NOMO-1 (cell line): ENCODE measurements at regions not wholly inside any gene's neighbourhood (a gene's known extent, or its start where the extent isn't known, plus 50 kb on each side); places are given as distances from the start of the nearest gene placed in this dataset.
"Not testable (repeated sequence)": the region's sequence is repeated elsewhere in the genome, so short reads cannot be mapped to it uniquely, and the experiment has no call there.

Experiments used
- DNase-seq, 2 experiments: peaks; one replicate each; lab custom pipeline; 2025; ENCODE audit not compliant: unreplicated experiment in 2 of 2; lab: John Stamatoyannopoulos, UW

DNA sequence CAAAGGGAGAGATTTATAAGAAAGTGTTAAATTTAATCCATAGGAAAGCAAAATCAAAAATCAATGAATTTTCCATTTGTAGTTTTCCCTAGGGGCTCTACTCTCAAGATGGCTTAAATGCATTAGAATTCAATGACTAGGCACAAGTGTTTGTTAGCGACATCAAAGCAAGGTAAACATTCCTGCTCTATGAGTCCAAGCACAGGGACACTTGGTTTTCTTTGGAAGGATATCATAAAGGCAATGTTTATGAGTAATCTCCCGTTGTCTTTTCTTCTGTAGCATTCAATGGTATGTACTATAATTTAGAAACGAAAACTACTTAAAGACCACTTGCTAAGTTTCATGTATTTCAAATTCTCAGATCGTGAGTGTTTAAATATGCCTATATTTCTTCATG is 54.8 kb upstream of the ZNF717 start:
- DNase-seq, result not testable (repeated sequence)

GRCh38 chr3:75850301-75851008 is 65.1 kb upstream of the ZNF717 start:
- not testable (repeated sequence) for DNase-seq

DNA sequence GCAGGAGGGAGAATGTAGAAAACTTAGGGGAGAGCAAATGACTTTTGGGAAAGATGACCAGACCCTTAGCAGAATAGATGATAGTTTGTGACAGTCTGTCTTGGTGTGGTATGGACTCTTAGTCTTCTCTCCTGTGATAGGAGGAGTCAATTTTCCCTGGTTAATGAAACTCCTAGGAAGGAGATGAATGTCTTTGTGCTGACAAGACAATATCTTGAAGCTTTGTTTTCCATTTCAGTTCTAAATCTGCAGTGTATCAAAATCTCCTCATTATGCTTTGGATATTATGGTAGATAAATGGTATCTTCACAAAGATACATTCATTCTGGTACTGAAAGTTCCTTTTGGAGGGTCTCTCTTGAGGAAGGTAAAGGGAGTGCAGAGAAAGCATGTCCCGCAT is 77.8 kb upstream of the ZNF717 start:
- no peak for DNase-seq

- DNase-seq, result no peak
These were observed 78.5 kb upstream of the ZNF717 start for GRCh38 chr3:75863878-75864277.

GRCh38 chr3:75883719-75884118 is 98.4 kb upstream of the ZNF717 start:
- DNase-seq, result not testable (repeated sequence)

- DNase-seq, result no peak
These were observed 101.7 kb upstream of the ZNF717 start for GRCh38 chr3:75886971-75887526.

DNA sequence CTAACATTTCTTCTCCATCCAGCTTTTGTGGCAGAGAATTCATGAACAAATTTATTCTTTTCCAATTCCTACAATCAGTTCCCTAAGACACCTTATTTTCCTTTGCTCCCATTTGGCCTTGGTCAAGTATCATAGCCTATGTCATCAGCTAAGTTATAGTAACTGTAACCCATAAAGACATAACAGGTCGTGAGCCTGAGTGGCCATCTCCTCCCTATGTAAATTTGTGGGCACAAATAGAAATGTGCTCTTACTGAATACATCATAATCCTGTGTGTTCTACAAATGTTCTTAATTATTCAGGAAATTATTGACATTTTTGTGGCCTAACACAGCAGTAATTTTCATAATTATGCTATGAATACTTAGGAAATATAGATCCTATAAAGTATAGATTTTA is 108.9 kb upstream of the ZNF717 start:
- no peak for DNase-seq

DNA sequence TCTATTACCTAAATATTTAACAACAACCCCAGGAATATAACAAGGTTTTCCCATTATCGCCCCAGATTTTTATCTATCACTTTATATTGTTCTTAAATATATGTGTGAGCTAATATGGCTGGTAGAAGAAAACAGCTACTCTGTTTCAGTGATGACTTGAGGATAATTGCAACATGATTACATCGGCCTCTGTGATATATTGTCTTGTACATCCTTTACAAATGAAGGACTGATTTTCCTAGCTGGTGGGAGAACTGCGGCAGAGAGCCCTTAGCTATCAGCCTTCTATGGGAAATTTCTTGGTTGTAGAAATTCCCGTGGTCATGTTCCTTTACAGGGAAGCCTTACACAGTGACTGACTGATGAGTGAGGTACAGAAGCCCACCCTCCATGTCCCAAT is 110.9 kb upstream of the ZNF717 start:
- DNase-seq, result no peak

- not testable (repeated sequence) for DNase-seq
These were observed 116.1 kb upstream of the ZNF717 start for GRCh38 chr3:75901446-75901845.

DNA sequence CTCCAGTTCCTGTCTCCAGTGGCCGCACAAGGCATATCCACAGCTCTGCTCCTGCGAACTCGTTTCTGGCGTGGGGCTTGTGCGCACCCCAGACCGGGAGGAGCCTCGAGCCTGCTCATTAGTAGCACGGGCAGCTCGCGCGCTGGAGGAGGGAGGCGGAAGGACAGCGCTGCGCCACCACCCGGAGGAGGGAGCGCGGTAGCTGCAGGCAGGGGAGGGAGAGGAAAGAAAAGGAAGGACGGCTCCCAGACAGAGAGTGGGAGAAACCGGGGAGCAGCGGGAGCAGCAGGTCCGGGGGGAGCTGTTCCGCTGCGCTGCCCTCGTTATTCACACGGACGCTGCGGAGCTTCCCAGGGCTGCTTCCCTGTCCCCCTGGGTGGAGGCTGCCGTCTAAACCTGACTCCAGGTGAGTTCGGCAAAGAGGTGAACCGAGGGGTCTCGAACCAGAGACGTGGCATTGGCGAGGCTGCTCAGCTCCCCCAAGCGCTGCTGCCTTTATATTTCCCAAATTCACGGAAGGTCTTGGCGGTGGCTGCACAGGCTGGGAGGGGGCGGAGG is 121.3 kb upstream of the ZNF717 start:
- DNase-seq, result no peak

DNA sequence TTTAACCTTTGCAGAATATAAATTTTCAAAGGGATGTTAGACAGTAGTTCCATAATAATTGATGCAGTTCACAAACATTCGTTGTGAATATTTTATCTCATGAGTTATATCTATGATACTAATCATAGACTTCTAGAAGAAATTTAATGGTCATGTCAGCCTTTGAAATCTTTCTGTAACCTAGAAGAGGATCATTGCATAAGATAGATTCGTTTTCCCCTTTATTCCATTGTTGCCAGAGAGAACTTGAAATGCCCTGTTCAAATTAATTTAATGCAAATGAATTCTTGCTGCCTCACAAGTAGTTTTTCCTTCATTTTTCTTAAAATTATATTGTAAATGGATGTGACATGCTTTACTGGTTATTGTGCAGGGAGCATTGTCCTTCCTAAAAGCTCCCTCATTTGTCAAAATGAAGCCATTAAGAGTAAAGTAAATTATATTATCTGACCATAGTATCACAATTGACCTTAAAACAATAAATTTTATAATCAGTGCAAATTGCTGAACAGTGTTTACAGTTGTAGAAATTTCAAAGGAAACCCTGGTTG is 128.5 kb upstream of the ZNF717 start:
- DNase-seq, result no peak

DNA sequence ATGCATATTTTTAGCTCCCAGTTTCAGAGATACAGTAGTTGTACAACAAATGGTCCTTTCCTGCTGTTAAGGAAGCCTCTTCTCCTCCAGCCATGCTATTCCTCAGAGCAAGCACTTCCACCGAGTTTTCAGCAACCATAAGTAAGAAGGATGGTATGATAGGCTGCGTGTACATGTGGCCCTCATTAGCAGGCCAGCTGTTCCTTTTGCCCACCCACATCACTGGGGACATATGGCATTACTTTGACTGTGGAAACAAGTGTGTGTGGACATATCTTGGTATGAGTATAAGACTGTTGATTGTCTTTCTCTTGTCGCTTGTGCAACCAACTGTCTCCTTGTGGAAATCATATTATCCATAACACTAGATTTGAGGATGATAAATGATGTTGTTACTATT is 129.4 kb upstream of the ZNF717 start:
- DNase-seq, result not testable (repeated sequence)

- no peak for DNase-seq
These were observed 153.6 kb upstream of the ZNF717 start for GRCh38 chr3:75938921-75939320.

DNA sequence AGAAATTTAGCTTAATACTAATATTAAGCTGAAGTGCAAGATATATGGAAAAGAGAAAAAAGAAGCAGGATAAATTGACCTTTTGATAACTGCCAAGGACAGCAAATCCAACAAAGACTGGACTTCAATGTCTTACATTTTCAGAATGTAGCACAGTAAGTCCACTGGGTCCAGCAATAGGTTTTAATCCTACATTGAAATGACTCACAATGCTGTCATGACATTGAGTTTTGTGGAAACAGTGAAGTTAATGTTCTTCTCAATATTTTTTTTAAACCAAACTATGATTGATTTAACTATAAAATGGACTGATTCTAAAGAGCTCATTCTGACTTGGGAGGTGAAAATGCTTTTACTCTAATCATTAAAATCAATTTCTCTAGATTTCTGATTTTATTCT is 166.6 kb upstream of the ZNF717 start:
- DNase-seq, result no peak

DNA sequence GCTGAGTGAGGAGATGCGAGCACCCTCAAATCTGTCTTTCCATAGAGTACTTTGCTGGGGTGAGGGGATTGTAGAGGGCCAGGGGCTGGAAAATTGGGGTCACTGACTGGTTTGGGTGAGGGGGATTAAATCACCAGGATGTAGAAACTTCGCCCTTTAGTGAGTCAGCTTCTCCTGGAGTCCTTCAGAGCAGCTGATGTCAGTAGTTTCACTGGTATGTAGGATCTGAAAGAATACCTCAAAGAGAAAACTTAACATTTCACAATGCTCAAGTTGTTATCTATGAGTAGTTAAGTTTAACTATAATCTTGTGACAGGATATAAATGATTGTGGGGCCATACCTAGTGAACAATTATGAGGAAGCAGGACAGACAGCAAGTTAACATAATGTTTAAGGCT is 174.7 kb upstream of the ZNF717 start:
- not testable (repeated sequence) for DNase-seq

DNA sequence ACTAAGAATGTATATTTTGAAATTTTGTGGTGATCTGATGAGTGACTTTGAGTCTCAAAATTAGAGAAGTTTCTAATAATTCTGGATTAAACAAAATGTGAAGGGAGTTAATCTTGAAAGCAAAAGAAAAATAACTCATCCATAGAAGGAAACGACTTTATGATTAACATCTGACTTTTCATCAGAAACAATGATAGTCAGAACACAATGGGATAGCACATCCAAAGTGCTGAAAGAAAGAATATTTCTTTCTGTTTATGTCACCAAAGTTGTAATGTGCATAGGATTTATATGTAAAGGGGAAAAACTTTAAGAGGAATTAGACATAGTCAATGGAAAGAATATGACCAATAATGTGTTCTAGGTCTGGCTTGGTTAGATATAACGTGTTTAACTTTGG is 176.7 kb upstream of the ZNF717 start:
- DNase-seq, result not testable (repeated sequence)

DNA sequence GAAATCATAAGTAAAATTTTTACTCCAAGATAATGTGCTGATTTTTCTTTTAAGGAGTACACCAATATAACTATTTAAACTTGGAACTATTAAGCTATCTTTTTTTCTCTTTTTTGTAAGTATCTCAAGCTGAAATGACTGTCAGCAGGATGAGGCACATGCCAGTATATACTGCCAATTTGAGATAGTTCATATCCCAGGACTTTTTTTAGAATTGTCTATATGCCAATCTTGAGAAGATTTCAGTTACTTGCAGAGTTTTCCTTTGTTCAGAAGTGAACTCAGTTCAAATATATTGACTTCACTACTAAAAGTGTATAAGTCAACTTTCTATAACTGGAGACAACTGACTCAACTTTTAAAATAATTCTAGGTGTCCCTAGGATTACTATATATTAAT is 181.7 kb upstream of the ZNF717 start:
- DNase-seq, result no peak

DNA sequence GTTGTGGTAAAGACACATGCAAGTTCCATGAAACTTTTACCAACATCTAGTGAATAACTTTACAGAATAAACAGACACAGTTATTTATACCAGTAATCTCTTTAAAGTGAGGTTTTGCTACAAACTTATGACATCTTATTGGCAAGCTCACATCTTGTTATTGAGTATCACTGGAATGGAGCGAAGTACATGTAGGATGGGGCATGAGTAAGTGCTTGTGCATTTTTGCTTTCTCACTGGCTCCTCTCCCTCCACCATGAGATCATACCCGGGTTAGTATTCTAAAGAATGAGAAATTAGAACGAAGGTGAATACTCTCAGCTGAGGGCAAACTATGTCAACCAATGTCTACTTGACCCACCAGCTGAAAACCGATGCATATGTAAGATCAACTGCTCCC is 193.3 kb upstream of the ZNF717 start:
- no peak for DNase-seq

- no peak for DNase-seq
These were observed 196.1 kb upstream of the ZNF717 start for GRCh38 chr3:75981401-75981800.

DNA sequence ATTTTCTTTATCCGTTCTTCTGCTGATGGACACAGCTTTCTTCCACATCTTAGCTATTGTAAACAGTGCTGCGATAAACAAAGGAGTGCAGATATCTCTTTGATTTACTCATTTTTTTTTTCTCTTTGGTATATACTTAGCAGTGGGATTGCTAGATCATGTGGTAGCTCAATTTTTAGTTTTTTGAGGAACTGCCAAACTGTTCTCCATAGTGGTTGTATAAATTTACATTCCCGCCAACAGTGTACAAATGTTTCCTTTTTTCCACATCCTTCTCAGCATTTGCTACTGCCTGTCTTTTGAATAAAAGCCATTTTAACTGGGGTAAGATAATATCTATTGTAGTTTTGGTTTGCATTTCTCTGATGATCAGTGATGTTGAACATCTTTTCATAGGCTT is 196.8 kb upstream of the ZNF717 start:
- no peak for DNase-seq

DNA sequence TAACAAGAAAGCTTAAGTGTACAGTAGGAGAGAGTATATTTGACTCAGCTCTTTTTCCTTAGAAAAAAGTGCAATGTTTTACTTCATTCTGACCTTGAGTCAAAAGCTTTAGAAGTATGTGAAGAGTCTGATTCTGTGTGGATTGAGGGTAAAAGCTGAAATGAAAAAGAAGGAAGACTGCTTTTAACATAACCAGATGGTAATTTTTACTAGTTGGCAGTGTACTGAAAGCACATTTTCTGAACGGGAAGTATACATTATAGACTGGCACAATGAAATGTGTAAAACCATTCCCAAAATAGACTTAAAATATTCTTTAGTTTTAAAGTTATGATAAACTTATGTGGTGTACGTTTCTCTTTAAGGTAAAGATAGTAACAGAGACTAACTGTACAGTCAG is 197.8 kb upstream of the ZNF717 start:
- no peak for DNase-seq

GRCh38 chr3:75983609-75984290 is 198.4 kb upstream of the ZNF717 start:
- DNase-seq, result no peak
